ENCODE measurements at regions not wholly inside any gene's neighbourhood (a gene's known extent, or its start where the extent isn't known, plus 50 kb on each side); places are given as distances from the start of the nearest gene placed in this dataset.
"Not testable (repeated sequence)": the region's sequence is repeated elsewhere in the genome, so short reads cannot be mapped to it uniquely, and the experiment has no call there.

DNA sequence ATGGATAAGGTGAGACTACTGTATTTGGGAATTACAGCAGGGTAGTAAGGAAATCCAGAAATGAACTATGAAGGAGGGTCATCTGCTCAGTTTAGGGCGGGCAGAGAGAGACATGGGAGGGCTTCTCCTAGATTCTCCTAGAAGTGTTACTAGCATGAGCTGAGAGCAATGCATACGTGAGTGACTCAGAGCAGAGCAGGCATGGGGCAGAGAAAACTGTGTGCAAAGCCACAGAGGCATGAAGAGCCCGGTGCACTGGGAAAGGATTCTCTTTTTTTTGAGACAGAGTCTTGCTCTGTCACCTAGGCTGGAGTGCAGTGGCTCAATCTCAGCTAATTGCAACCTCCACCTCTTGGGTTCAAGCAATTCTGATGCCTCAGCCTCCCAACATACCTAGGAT is 116.2 kb downstream of the SOCS6 start:
- peak; percentile 24 for DNase-seq (ENCODE audit: low spot score)

DNA sequence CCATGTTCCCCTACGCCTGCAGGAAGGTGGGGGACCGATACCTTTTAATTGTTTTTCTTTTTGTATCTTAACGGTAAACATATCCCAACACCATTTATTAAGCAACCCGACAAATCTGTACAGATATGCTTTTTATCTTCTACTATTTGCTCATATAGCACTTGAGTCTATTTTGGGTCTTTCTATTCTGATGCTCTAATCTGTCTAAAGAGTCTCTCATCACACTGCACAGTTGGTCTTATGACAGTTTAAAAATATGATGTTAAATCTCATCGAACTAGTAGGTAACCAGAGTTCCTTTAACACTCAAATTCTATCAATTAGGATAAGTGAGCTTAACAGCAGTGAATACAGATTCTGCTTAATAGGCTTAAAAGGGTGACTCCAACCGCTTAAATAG is 111.6 kb downstream of the SOCS6 start:
- no peak for FAIRE-seq

More for the DNA sequence above, 116.2 kb downstream of the SOCS6 start:
- no peak for FAIRE-seq

GRCh38 chr18:70398076-70398475 is 109.2 kb downstream of the SOCS6 start:
- FAIRE-seq (no peak), DNase-seq (ENCODE audit: low spot score) (no peak)

More for the DNA sequence above, 111.6 kb downstream of the SOCS6 start:
- DNase-seq (ENCODE audit: low spot score): no peak

DNA sequence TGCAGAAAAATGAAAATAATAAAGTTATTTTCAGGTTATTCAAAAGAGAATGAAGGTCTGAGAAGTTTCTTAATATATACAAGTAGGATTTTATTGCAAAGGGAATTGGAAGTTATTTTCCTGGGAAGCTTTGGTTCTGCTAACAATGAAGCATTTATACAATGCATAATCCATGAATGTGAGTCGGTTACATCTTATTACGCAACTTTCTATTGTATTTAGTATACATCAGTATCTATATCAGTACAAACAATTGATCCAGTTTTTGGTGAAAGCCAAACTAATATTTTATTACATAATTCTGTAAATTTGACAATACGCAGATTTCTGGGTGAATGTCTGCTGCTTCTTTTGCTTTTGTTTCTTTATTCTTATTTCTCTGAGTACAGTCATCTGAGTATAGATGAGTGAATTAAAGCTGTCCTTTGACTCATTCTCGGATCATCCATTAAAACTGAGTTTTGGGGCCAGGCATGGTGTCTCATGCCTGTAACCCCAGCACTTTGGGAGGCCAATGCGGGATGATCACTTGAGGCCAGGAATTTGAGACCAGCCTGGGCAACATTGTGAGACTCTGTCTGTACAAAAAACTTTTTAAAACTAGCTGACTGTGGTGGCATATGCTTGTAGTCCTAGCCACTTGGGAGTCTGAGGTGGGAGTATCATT is 108.5 kb downstream of the SOCS6 start:
- FAIRE-seq: no peak
- DNase-seq (ENCODE audit: low spot score): no peak

DNA sequence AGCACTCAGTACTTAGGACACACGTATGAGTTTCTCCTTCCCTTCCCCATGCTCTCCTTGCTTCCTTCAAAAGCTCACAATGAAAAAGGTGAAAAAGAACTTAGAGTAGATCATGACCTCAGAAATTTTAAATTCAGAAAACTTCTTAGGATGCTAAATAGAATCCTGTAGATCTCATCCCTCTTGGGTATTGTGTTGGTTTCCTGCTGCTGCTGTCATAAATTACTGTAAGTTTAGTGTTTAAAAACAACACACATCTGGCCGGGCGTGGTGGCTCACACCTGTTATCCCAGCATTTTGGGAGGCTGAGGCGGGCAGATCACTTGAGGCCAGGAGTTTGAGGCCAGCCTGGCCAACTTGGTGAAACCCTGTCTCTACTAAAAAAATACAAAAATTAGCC is 106.9 kb downstream of the SOCS6 start:
- not testable (repeated sequence) for FAIRE-seq; DNase-seq (ENCODE audit: low spot score)

- FAIRE-seq: no peak
- DNase-seq (ENCODE audit: low spot score): no peak
These were observed 105.8 kb downstream of the SOCS6 start for GRCh38 chr18:70394672-70395071.

DNA sequence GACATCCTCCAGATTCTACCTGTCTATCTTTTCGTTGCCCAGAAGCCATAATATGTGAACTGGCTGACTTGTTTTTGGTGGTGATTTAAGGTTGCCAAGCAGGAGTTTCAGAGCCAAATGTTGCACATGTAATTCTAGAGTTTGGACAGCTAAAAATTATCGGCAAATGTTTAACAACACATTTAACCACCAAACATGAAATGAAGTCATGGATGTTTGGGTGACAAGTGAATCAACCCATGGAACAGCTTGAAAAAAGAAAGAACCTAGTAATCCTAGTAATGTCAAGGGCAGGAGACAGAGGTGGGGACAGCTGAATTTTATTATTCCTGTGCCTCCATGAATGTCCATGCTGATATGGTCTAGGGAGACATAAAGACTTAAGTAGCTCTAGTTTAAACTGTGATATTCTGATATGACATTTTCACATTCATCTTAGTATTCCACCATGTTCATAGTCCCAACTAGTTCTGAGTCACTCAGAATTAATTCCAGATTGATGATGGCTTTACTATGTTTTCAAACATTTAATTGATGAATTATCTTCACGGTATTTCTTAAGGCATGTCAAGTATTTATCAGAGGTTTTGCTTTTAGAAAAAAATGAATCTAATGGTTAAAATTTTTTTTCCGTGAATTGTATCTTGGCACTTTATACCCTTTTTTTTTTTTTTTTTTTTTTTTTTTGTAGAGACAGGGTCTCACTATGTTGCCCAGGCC is 101.7 kb downstream of the SOCS6 start:
- FAIRE-seq: peak; percentile 41
- DNase-seq (ENCODE audit: low spot score): no peak

DNA sequence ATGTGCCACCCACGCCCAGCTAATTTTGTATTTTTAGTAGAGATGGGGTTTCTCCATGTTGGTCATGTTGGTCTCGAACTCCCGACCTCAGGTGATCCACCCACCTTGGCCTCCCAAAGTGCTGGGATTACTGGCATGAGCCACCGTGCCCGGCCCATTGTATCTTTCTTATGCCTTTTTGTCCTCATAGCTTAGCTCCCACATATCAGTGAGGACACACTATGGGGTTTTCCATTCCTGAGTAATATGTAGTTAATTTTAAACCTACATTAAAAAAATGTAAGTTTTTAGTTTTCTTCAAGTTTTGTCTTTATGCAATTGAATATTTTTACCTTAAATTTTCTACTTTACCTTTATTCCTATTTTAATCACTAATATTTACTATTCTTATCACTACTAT is 100.2 kb downstream of the SOCS6 start:
- FAIRE-seq: not testable (repeated sequence)
- peak; percentile 55 for DNase-seq (ENCODE audit: low spot score)

DNA sequence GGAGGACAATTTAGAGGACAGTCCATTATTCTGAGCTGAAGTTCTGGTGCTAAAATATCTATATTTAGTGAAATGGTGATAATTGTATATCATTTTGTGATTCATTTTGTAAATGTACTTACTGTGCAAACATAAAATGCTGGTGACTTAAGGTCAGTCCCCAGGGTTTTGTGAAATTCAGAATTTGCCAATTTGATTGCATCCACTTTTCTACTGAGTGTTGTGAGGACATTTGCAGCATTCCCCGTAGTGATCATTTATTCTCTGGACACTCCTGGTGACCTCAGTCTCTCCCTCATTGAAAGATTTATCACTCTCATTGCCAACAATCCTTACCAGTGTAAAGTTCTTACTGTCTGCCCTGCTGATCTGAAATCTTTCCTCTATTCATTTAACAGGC is 98.2 kb downstream of the SOCS6 start:
- DNase-seq (ENCODE audit: low spot score) (no peak), FAIRE-seq (no peak)

GRCh38 chr18:70386582-70386981 is 97.7 kb downstream of the SOCS6 start:
- FAIRE-seq (no peak), DNase-seq (ENCODE audit: low spot score) (no peak)

- no peak for FAIRE-seq
These were observed 96.6 kb downstream of the SOCS6 start for GRCh38 chr18:70385474-70385873.

GRCh38 chr18:70384181-70384790 is 95.4 kb downstream of the SOCS6 start:
- peak; percentile 98 for DNase-seq (ENCODE audit: low spot score)
- FAIRE-seq: peak; percentile 99

More at GRCh38 chr18:70385474-70385873, 96.6 kb downstream of the SOCS6 start:
- no peak for DNase-seq (ENCODE audit: low spot score)

GRCh38 chr18:70382992-70383717 is 94.3 kb downstream of the SOCS6 start:
- no peak for DNase-seq (ENCODE audit: low spot score)
- FAIRE-seq: no peak

DNA sequence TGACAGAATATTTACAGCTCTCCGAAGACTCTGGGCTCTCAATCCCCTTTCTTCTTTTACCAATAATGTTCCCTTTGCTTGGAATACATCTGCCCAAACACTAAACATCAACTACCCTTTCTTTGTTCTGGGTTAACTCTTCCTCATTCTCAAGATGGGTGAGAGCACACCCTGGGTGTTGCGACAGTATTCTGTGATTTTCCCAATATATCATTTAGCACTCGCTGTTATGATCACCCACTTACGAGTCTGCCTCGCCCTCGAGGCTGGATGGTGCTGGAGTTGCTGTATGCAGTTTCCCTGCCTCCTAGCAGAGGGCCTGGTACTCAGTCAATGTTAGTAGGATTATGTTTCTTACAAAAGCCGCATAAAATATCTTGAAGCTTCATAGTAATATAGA is 93.2 kb downstream of the SOCS6 start:
- FAIRE-seq (no peak), DNase-seq (ENCODE audit: low spot score) (no peak)

DNA sequence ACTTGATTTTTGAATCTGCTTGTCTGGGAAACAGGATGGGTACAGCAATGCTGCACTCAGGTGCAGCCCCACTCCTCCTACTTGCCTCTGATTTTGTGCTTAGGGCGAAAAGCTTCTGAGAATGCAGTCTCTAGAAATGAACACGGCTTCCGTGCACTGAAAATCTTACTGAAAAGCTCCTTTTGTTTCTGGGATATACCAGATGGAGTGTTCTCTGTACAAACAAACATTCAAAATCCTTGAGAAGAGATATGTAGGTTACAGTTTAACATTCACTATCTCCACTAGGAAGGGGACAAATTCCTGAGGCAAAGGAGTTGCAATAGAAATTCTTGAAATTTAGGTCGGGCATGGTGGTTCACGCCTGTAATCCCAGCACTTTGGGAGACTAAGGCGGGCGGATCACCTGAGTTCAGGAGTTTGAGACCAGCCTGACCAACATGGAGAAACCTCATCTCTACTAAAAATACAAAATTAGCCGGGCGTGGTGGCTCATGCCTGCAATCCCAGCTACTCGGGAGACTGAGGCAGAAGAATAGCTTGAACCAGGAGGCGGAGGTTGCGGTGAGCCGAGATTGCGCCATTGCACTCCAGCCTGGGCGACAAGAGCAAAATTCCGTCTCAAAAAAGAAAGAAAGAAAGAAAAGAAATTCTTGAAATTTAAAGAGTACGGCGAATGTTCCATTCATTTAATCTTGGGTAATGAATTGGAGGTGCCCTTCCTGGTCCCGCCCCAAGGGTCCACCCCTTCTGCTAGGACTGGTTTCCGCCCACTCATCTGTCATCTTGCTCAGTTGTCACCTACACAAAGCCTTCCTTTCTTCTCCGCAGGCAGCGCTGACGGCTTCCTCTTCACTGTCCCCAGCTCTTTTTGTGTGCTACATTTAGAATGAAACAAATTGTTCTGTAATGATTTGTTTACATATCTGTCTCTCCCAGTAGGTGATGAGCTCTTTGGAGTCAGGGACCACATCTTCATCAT is 92.4 kb downstream of the SOCS6 start:
- FAIRE-seq (no peak), DNase-seq (ENCODE audit: low spot score) (no peak)
